Hippocampal formation (tissue), 2 donors: ENCODE measurements at regions not wholly inside any gene's neighbourhood (a gene's known extent, or its start where the extent isn't known, plus 50 kb on each side); places are given as distances from the start of the nearest gene placed in this dataset.
"Not testable (repeated sequence)": the region's sequence is repeated elsewhere in the genome, so short reads cannot be mapped to it uniquely, and the experiment has no call there.

ENCODE experiments used
- DNase-seq, 2 donors: peaks; one replicate each; lab custom pipeline; 2025; lab: John Stamatoyannopoulos, UW

- DNase-seq = peak in 1 of 2 donors; percentile 18
These were observed 849.1 kb upstream of the AUTS2 start for GRCh38 chr7:68748934-68749900.

- DNase-seq = no peak
These were observed 845.6 kb upstream of the AUTS2 start for GRCh38 chr7:68752485-68753178.

GRCh38 chr7:68754414-68754813 is 843.9 kb upstream of the AUTS2 start:
- no peak for DNase-seq

GRCh38 chr7:68756986-68757495 is 841.2 kb upstream of the AUTS2 start:
- DNase-seq = no peak

- DNase-seq = no peak
These were observed 837.7 kb upstream of the AUTS2 start for GRCh38 chr7:68760556-68760955.

GRCh38 chr7:68767462-68767861 is 830.8 kb upstream of the AUTS2 start:
- no peak for DNase-seq

GRCh38 chr7:68770649-68771048 is 827.6 kb upstream of the AUTS2 start:
- peak in 1 of 2 donors; percentile 9 for DNase-seq

GRCh38 chr7:68776326-68776725 is 821.9 kb upstream of the AUTS2 start:
- no peak for DNase-seq

- no peak for DNase-seq
These were observed 814.6 kb upstream of the AUTS2 start for GRCh38 chr7:68783684-68784083.

- DNase-seq = no peak
These were observed 813.2 kb upstream of the AUTS2 start for GRCh38 chr7:68785036-68785435.

- no peak for DNase-seq
These were observed 810.7 kb upstream of the AUTS2 start for GRCh38 chr7:68787566-68787965.

GRCh38 chr7:68788529-68788928 is 809.7 kb upstream of the AUTS2 start:
- DNase-seq = not testable (repeated sequence)

- no peak for DNase-seq
These were observed 808.7 kb upstream of the AUTS2 start for GRCh38 chr7:68789597-68789996.

- no peak for DNase-seq
These were observed 805.9 kb upstream of the AUTS2 start for GRCh38 chr7:68792351-68792750.

GRCh38 chr7:68793513-68793912 is 804.8 kb upstream of the AUTS2 start:
- no peak for DNase-seq

GRCh38 chr7:68800316-68800715 is 798.0 kb upstream of the AUTS2 start:
- no peak for DNase-seq

GRCh38 chr7:68805159-68805558 is 793.1 kb upstream of the AUTS2 start:
- DNase-seq = no peak

GRCh38 chr7:68807666-68808065 is 790.6 kb upstream of the AUTS2 start:
- DNase-seq = no peak

- no peak for DNase-seq
These were observed 784.7 kb upstream of the AUTS2 start for GRCh38 chr7:68813551-68814080.

GRCh38 chr7:68816491-68816890 is 781.8 kb upstream of the AUTS2 start:
- DNase-seq = no peak

GRCh38 chr7:68820321-68820720 is 778.0 kb upstream of the AUTS2 start:
- no peak for DNase-seq

- no peak for DNase-seq
These were observed 776.4 kb upstream of the AUTS2 start for GRCh38 chr7:68821846-68822245.
